Astrocyte (in vitro differentiated cells and primary cell): ENCODE measurements at regions not wholly inside any gene's neighbourhood (a gene's known extent, or its start where the extent isn't known, plus 50 kb on each side); places are given as distances from the start of the nearest gene placed in this dataset.

Source experiments
- DNase-seq: peaks from one replicate; pipeline ENCODE4 v3.0.0-alpha.2; 2010; ENCODE audit warnings: low read depth
- FAIRE-seq: peaks from 2 replicates; lab custom pipeline; 2011; peaks lifted over from hg19 to GRCh38; lab: Jason Lieb, UNC
- H2AFZ ChIP-seq: 2 replicates; pipeline ENCODE4 v1.6.0; 2012; ENCODE audit warnings: low read depth, low read length, inconsistent platforms
- H3K27ac ChIP-seq: 2 replicates; pipeline ENCODE4 v1.5.1; 2011; ENCODE audit warnings: low read depth, low read length, inconsistent platforms
- H3K27me3 ChIP-seq: 2 replicates; pipeline ENCODE4 v1.6.0; 2011; ENCODE audit warnings: low read length, inconsistent platforms; ENCODE audit not compliant: insufficient read depth
- H3K36me3 ChIP-seq: 2 replicates; pipeline ENCODE4 v1.5.1; 2011; ENCODE audit warnings: low read length, inconsistent platforms; ENCODE audit not compliant: insufficient read depth
- H3K4me1 ChIP-seq: 2 replicates; pipeline ENCODE4 v1.5.1; 2011; ENCODE audit warnings: low read length, inconsistent platforms; ENCODE audit not compliant: insufficient read depth
- H3K4me2 ChIP-seq: 2 replicates; pipeline ENCODE4 v1.6.0; 2012; ENCODE audit warnings: low read length, inconsistent platforms
- H3K4me3 ChIP-seq: 2 replicates; pipeline ENCODE4 v1.5.1; 2011; ENCODE audit warnings: low read depth, mild to moderate bottlenecking, low read length, inconsistent platforms; ENCODE audit not compliant: insufficient read depth
- H3K79me2 ChIP-seq: 2 replicates; pipeline ENCODE4 v1.6.0; 2012; ENCODE audit warnings: mild to moderate bottlenecking, low read length, inconsistent platforms; ENCODE audit not compliant: insufficient read depth
- H3K9ac ChIP-seq: 2 replicates; pipeline ENCODE4 v1.6.0; 2012; ENCODE audit warnings: mild to moderate bottlenecking, low read length, inconsistent platforms
- H3K9me3 ChIP-seq: 2 replicates; pipeline ENCODE4 v1.5.1; 2012; ENCODE audit warnings: low read depth, mild to moderate bottlenecking, low read length, inconsistent platforms; ENCODE audit not compliant: insufficient read depth
- H4K20me1 ChIP-seq: 2 replicates; pipeline ENCODE4 v1.6.0; 2012; ENCODE audit warnings: low read length, inconsistent platforms; ENCODE audit not compliant: insufficient read depth
- H3K27ac Mint-ChIP-seq: one replicate; pipeline ENCODE4 v1.8.0; 2021; ENCODE audit warnings: mild to moderate bottlenecking, mixed read lengths; ENCODE audit not compliant: unreplicated experiment
- H3K27me3 Mint-ChIP-seq: one replicate; pipeline ENCODE4 v1.8.0; 2021; ENCODE audit warnings: low read depth, mixed read lengths; ENCODE audit not compliant: unreplicated experiment
- H3K36me3 Mint-ChIP-seq: one replicate; pipeline ENCODE4 v1.8.0; 2021; ENCODE audit warnings: low read depth, mixed read lengths; ENCODE audit not compliant: unreplicated experiment
- H3K4me1 Mint-ChIP-seq: one replicate; pipeline ENCODE4 v1.8.0; 2021; ENCODE audit warnings: low read depth, mixed read lengths; ENCODE audit not compliant: unreplicated experiment
- H3K4me3 Mint-ChIP-seq: one replicate; pipeline ENCODE4 v1.8.0; 2021; ENCODE audit warnings: mild to moderate bottlenecking, moderate library complexity, mixed read lengths; ENCODE audit not compliant: unreplicated experiment
- H3K9me3 Mint-ChIP-seq: one replicate; pipeline ENCODE4 v1.8.0; 2021; ENCODE audit warnings: mild to moderate bottlenecking, mixed read lengths; ENCODE audit not compliant: unreplicated experiment
- EZH2 ChIP-seq: IDR thresholded peaks from 2 replicates; pipeline ENCODE4 v1.6.1; 2012; ENCODE audit warnings: mild to moderate bottlenecking, low read length, inconsistent platforms; ENCODE audit not compliant: insufficient read depth
- TF ChIP-seq, protein P1 (sequence below): IDR thresholded peaks from 2 replicates; pipeline ENCODE4 v1.5.1; 2011; ENCODE audit warnings: low read depth, mild to moderate bottlenecking, inconsistent platforms, low read length, moderate library complexity; ENCODE audit not compliant: insufficient read depth

- Histone ChIP-seq H2AFZ (no peak overlapping the region), H3K79me2 (no peaks in the 10 kb centered on the region), H3K4me1 (no peaks in the 10 kb centered on the region), H3K4me3 (no peak overlapping the region), H3K36me3 (no peaks in the 10 kb centered on the region), H3K4me2 (no peak overlapping the region), H3K27ac (no peak overlapping the region), H3K27me3 (no peaks in the 10 kb centered on the region), H3K9me3 (no peaks in the 10 kb centered on the region), H3K9ac (no peak overlapping the region), H4K20me1 (no peaks in the 10 kb centered on the region)
- DNase-seq (no peak), FAIRE-seq (no peak)
- Mint-ChIP-seq H3K4me1 (no peaks in the 10 kb centered on the region), H3K27me3 (peaks cover 39% of the 10 kb centered on the region), H3K4me3 (no peak overlapping the region), H3K36me3 (peaks cover 2% of the 10 kb centered on the region), H3K27ac (no peak overlapping the region), H3K9me3 (no peaks in the 10 kb centered on the region)
- TF ChIP-seq EZH2, result no peak
- TF ChIP-seq, protein P1, sequence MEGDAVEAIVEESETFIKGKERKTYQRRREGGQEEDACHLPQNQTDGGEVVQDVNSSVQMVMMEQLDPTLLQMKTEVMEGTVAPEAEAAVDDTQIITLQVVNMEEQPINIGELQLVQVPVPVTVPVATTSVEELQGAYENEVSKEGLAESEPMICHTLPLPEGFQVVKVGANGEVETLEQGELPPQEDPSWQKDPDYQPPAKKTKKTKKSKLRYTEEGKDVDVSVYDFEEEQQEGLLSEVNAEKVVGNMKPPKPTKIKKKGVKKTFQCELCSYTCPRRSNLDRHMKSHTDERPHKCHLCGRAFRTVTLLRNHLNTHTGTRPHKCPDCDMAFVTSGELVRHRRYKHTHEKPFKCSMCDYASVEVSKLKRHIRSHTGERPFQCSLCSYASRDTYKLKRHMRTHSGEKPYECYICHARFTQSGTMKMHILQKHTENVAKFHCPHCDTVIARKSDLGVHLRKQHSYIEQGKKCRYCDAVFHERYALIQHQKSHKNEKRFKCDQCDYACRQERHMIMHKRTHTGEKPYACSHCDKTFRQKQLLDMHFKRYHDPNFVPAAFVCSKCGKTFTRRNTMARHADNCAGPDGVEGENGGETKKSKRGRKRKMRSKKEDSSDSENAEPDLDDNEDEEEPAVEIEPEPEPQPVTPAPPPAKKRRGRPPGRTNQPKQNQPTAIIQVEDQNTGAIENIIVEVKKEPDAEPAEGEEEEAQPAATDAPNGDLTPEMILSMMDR, result no peak
Observed at GRCh38 chr10:132136097-132136521, 50.6 kb upstream of the DPYSL4 start.

GRCh38 chr10:132136689-132137088 lies 50.1 kb upstream of the DPYSL4 start:
- no peaks in the 10 kb centered on the region for H3K4me1 ChIP-seq
- H3K27ac ChIP-seq, result no peak overlapping the region
- H3K4me3 ChIP-seq, result no peak overlapping the region
- H3K9ac ChIP-seq, result no peak overlapping the region
- no peaks in the 10 kb centered on the region for H3K79me2 ChIP-seq
- H3K9me3 Mint-ChIP-seq, result no peaks in the 10 kb centered on the region
- H3K4me2 ChIP-seq, result no peak overlapping the region
- no peak overlapping the region for H3K27ac Mint-ChIP-seq
- no peaks in the 10 kb centered on the region for H4K20me1 ChIP-seq
- no peak overlapping the region for H2AFZ ChIP-seq
- no peaks in the 10 kb centered on the region for H3K36me3 ChIP-seq
- no peak for DNase-seq
- TF ChIP-seq, protein P1, result no peak
- no peak for TF ChIP-seq EZH2
- peaks cover 42% of the 10 kb centered on the region for H3K27me3 Mint-ChIP-seq
- peaks cover 2% of the 10 kb centered on the region for H3K36me3 Mint-ChIP-seq
- H3K4me1 Mint-ChIP-seq, result no peaks in the 10 kb centered on the region
- H3K9me3 ChIP-seq, result no peaks in the 10 kb centered on the region
- FAIRE-seq, result no peak
- no peak overlapping the region for H3K4me3 Mint-ChIP-seq
- no peaks in the 10 kb centered on the region for H3K27me3 ChIP-seq
